ENCODE measurements at regions not wholly inside any gene's neighbourhood (a gene's known extent, or its start where the extent isn't known, plus 50 kb on each side); places are given as distances from the start of the nearest gene placed in this dataset.

- Histone ChIP-seq H3K4me3 (no peak overlapping the region), H3K27ac (no peak overlapping the region), H3K9me3 (peaks cover 0 to 23% (median 0%) of the 10 kb centered on the region in 4 donors), H3K27me3 (no peaks in the 10 kb centered on the region), H3K36me3 (no peaks in the 10 kb centered on the region), H3K4me1 (peaks cover 0 to 10% (median 0%) of the 10 kb centered on the region in 4 donors)
- WGBS, 2 donors: 59 to 64% methylated on average over 4 of the region's 4 CpGs
- no peak for DNase-seq (ENCODE audit: low spot score in 2 of 2)
- TF ChIP-seq CTCF (IDR thresholded peaks at IDR 0.05) (no peak), EP300 (IDR thresholded peaks at IDR 0.05) (no peak), POLR2A (IDR thresholded peaks at IDR 0.05) (no peak)
Observed at GRCh38 chr1:214120191-214120590, 132.4 kb downstream of the PROX1 start.

GRCh38 chr1:214120951-214121350, 133.2 kb downstream of the PROX1 start:
- TF ChIP-seq POLR2A (IDR thresholded peaks at IDR 0.05) (no peak), EP300 (IDR thresholded peaks at IDR 0.05) (no peak), CTCF (IDR thresholded peaks at IDR 0.05) (no peak)
- 71 to 76% methylated on average over 6 of the region's 6 CpGs for WGBS, 2 donors
- Histone ChIP-seq H3K27ac (no peak overlapping the region), H3K9me3 (peaks cover 0 to 23% (median 0%) of the 10 kb centered on the region in 4 donors), H3K27me3 (no peaks in the 10 kb centered on the region), H3K4me3 (no peak overlapping the region), H3K4me1 (peaks cover 0 to 10% (median 0%) of the 10 kb centered on the region in 4 donors), H3K36me3 (no peaks in the 10 kb centered on the region)
- no peak for DNase-seq (ENCODE audit: low spot score in 2 of 2)

DNA sequence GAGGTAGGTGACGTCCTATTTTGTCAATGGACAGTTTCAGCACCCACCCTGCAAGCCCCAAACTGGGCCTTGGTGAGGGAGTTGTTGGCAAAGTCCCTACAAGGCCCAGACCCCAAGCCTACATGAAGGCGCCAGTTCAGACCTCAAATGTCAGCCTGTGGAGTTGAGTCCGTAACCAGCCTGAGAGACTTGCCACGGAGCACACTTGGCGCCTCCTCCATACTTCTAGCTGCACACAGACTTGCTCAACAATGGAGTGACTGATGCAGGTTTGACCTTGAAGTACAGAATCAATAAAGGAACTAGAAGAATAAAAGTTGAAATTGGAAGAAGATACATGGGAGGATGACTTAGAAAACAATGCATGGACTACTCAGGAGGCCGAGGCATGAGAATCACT, 134.3 kb downstream of the PROX1 start:
- H3K27me3 ChIP-seq: no peaks in the 10 kb centered on the region
- no peak for DNase-seq (ENCODE audit: low spot score in 2 of 2)
- WGBS, 2 donors: 93 to 94% methylated on average over 6 of the region's 6 CpGs

GRCh38 chr1:214123061-214123784, 135.4 kb downstream of the PROX1 start:
- Histone ChIP-seq H3K36me3 (no peaks in the 10 kb centered on the region), H3K9me3 (peaks cover 0 to 4% (median 0%) of the 10 kb centered on the region in 4 donors), H3K4me1 (peaks cover 0 to 10% (median 0%) of the 10 kb centered on the region in 4 donors), H3K27me3 (no peaks in the 10 kb centered on the region), H3K27ac (no peak overlapping the region), H3K4me3 (no peak overlapping the region)
- WGBS, 2 donors: 5 to 8% methylated on average over 7 of the region's 7 CpGs
- DNase-seq (ENCODE audit: low spot score in 2 of 2): peak in 1 of 2 donors; percentile 23
- TF ChIP-seq POLR2A (IDR thresholded peaks at IDR 0.05): no peak
- TF ChIP-seq CTCF (IDR thresholded peaks at IDR 0.05): peak; percentile 17 to 64 (median 38)
- TF ChIP-seq EP300 (IDR thresholded peaks at IDR 0.05): no peak

More for the DNA sequence above, 134.3 kb downstream of the PROX1 start:
- Histone ChIP-seq H3K4me1 (peaks cover 0 to 10% (median 0%) of the 10 kb centered on the region in 4 donors), H3K36me3 (no peaks in the 10 kb centered on the region), H3K9me3 (peaks cover 0 to 15% (median 0%) of the 10 kb centered on the region in 4 donors), H3K4me3 (no peak overlapping the region), H3K27ac (no peak overlapping the region)
- TF ChIP-seq CTCF (IDR thresholded peaks at IDR 0.05): no peak
- TF ChIP-seq POLR2A (IDR thresholded peaks at IDR 0.05): no peak
- no peak for TF ChIP-seq EP300 (IDR thresholded peaks at IDR 0.05)

DNA sequence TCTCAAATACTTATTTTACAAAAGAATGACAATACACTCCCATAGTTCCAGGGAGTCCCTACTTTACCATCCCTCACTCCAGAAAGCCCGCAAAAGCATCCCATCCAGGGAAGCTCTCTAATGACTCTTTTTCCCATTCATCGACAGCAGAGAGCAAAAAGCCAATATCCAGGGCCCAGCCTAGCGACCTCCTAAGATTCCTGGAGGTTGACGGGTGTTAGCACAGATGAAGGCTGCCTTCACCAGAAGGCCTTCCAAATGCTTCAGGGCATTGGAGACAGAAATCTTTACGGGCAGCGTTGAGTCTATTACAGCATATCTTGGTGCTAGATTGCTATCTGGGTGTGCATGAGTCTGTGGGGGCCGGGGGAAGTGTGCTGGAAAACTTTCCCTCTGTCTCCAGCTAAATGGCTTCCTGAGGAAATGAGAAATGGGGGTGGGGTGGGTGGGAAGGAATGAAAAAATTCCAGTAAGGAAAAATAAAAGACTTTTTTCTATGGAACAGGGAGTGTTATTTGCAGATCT, 136.6 kb downstream of the PROX1 start:
- H3K9me3 ChIP-seq: no peaks in the 10 kb centered on the region
- peaks cover 0 to 10% (median 0%) of the 10 kb centered on the region in 4 donors for H3K4me1 ChIP-seq
- no peak overlapping the region for H3K27ac ChIP-seq
- 50 to 59% methylated on average over 7 of the region's 7 CpGs for WGBS, 2 donors
- TF ChIP-seq CTCF (IDR thresholded peaks at IDR 0.05) (no peak), POLR2A (IDR thresholded peaks at IDR 0.05) (no peak), EP300 (IDR thresholded peaks at IDR 0.05) (no peak)
- no peaks in the 10 kb centered on the region for H3K36me3 ChIP-seq
- no peak for DNase-seq (ENCODE audit: low spot score in 2 of 2)
- H3K4me3 ChIP-seq: no peak overlapping the region
- H3K27me3 ChIP-seq: no peaks in the 10 kb centered on the region

Data from tibial nerve (tissue), 4 donors.